Fibroblast of lung (primary cell): ENCODE measurements at regions not wholly inside any gene's neighbourhood (a gene's known extent, or its start where the extent isn't known, plus 50 kb on each side); places are given as distances from the start of the nearest gene placed in this dataset.

Source experiments
- DNase-seq, 2 donors: peaks; one replicate each; pipeline versions ENCODE4 v3.0.0 to v3.0.0-alpha.2; 2010; ENCODE audit warnings: low read depth in 2 of 2
- H2AFZ ChIP-seq: 2 replicates; pipeline ENCODE4 v1.5.1; 2012; ENCODE audit warnings: low read length, control low read depth, inconsistent platforms
- H3K27ac ChIP-seq: 2 replicates; pipeline ENCODE4 v1.5.1; 2011; ENCODE audit warnings: low read length, control low read depth; ENCODE audit not compliant: insufficient read depth
- H3K27me3 ChIP-seq: 2 replicates; pipeline ENCODE4 v1.5.1; 2011; ENCODE audit warnings: mild to moderate bottlenecking, low read length; ENCODE audit not compliant: control insufficient read depth, insufficient read depth
- H3K36me3 ChIP-seq: 2 replicates; pipeline ENCODE4 v1.5.1; 2011; ENCODE audit warnings: low read length; ENCODE audit not compliant: control insufficient read depth, insufficient read depth
- H3K4me1 ChIP-seq: 2 replicates; pipeline ENCODE4 v1.5.1; 2011; ENCODE audit warnings: low read length; ENCODE audit not compliant: control insufficient read depth, insufficient read depth; ENCODE audit errors: extremely low read depth
- H3K4me2 ChIP-seq: 2 replicates; pipeline ENCODE4 v1.5.1; 2011; ENCODE audit warnings: low read length, control low read depth; ENCODE audit not compliant: insufficient read depth; ENCODE audit errors: extremely low read depth
- H3K4me3 ChIP-seq, 4 experiments: fragments of 200-600 bp in 1 of 4; sonication (generic) in 1 of 4; replicated peaks in 1 of 4; 2 replicates each; pipeline ENCODE4 v1.5.1; 2011 to 2016; ENCODE audit warnings: low read length in 4 of 4, low read depth in 3 of 4, mild to moderate bottlenecking in 3 of 4, control low read depth in 2 of 4, inconsistent platforms in 1 of 4, mixed read lengths in 1 of 4; ENCODE audit not compliant: insufficient read depth in 1 of 4; ENCODE audit errors: control extremely low read depth in 1 of 4
- H3K79me2 ChIP-seq: 2 replicates; pipeline ENCODE4 v1.5.1; 2012; ENCODE audit warnings: mild to moderate bottlenecking, low read length, inconsistent platforms; ENCODE audit not compliant: control insufficient read depth, insufficient read depth
- H3K9ac ChIP-seq: 2 replicates; pipeline ENCODE4 v1.5.1; 2011; ENCODE audit warnings: mild to moderate bottlenecking, low read length, control low read depth; ENCODE audit not compliant: insufficient read depth
- H3K9me3 ChIP-seq: 2 replicates; pipeline ENCODE4 v1.5.1; 2012; ENCODE audit warnings: low read depth, low read length; ENCODE audit not compliant: control insufficient read depth, insufficient read depth
- H4K20me1 ChIP-seq: 2 replicates; pipeline ENCODE4 v1.5.1; 2011; ENCODE audit warnings: low read length; ENCODE audit not compliant: control insufficient read depth, insufficient read depth; ENCODE audit errors: extremely low read depth
- CTCF ChIP-seq, 2 donors: IDR thresholded peaks in 1 of 2; conservative IDR thresholded peaks in 1 of 2; 1 replicate in 1 of 2; 2 replicates in 1 of 2; pipeline ENCODE4 v1.5.1; 2011 to 2012; ENCODE audit warnings: low read length in 2 of 2, control low read depth in 1 of 2, inconsistent platforms in 1 of 2, low read depth in 1 of 2, mild to moderate bottlenecking in 1 of 2
- EZH2 ChIP-seq: IDR thresholded peaks from 2 replicates; pipeline ENCODE4 v1.5.1; 2012; ENCODE audit warnings: low read length, control low read depth, mild to moderate bottlenecking; ENCODE audit errors: missing control alignments

- H3K79me2 ChIP-seq = no peaks in the 10 kb centered on the region
- no peak for DNase-seq
- H4K20me1 ChIP-seq = no peaks in the 10 kb centered on the region
- H3K4me2 ChIP-seq = no peak overlapping the region
- no peaks in the 10 kb centered on the region for H3K4me1 ChIP-seq
- TF ChIP-seq CTCF (conservative IDR thresholded peaks at IDR 0.05 in 1 of 2, IDR thresholded peaks at IDR 0.05 in 1 of 2; ENCODE audit: low read depth in 1 of 2, low read length in 2 of 2) = no peak
- no peak for TF ChIP-seq EZH2
- no peak overlapping the region for H3K9ac ChIP-seq
- H2AFZ ChIP-seq = no peak overlapping the region
- no peaks in the 10 kb centered on the region for H3K9me3 ChIP-seq
- H3K36me3 ChIP-seq = no peaks in the 10 kb centered on the region
- H3K27me3 ChIP-seq = no peaks in the 10 kb centered on the region
- no peak overlapping the region for H3K27ac ChIP-seq
- no peak overlapping the region for H3K4me3 ChIP-seq
Measured at GRCh38 chr3:82229397-82229796, 468.0 kb upstream of the GBE1 start.

GRCh38 chr3:82224661-82225060, 463.2 kb upstream of the GBE1 start:
- H3K27ac ChIP-seq = no peak overlapping the region
- no peaks in the 10 kb centered on the region for H3K4me1 ChIP-seq
- no peak overlapping the region for H3K4me2 ChIP-seq
- H2AFZ ChIP-seq = no peak overlapping the region
- H3K4me3 ChIP-seq = no peak overlapping the region
- no peaks in the 10 kb centered on the region for H3K36me3 ChIP-seq
- no peaks in the 10 kb centered on the region for H4K20me1 ChIP-seq
- H3K9ac ChIP-seq = no peak overlapping the region
- no peaks in the 10 kb centered on the region for H3K27me3 ChIP-seq
- DNase-seq = no peak
- TF ChIP-seq CTCF (conservative IDR thresholded peaks at IDR 0.05 in 1 of 2, IDR thresholded peaks at IDR 0.05 in 1 of 2; ENCODE audit: low read depth in 1 of 2, low read length in 2 of 2) (no peak), EZH2 (no peak)
- no peaks in the 10 kb centered on the region for H3K9me3 ChIP-seq
- H3K79me2 ChIP-seq = no peaks in the 10 kb centered on the region

- Histone ChIP-seq H4K20me1 (no peaks in the 10 kb centered on the region), H3K9me3 (no peaks in the 10 kb centered on the region), H3K27ac (no peak overlapping the region), H3K36me3 (no peaks in the 10 kb centered on the region), H3K4me1 (no peaks in the 10 kb centered on the region), H3K4me3 (no peak overlapping the region), H2AFZ (no peak overlapping the region), H3K27me3 (no peaks in the 10 kb centered on the region), H3K79me2 (no peaks in the 10 kb centered on the region), H3K9ac (no peak overlapping the region), H3K4me2 (no peak overlapping the region)
- no peak for DNase-seq
- no peak for TF ChIP-seq EZH2
- no peak for TF ChIP-seq CTCF (conservative IDR thresholded peaks at IDR 0.05 in 1 of 2, IDR thresholded peaks at IDR 0.05 in 1 of 2; ENCODE audit: low read depth in 1 of 2, low read length in 2 of 2)
Measured at GRCh38 chr3:82222401-82222800, 461.0 kb upstream of the GBE1 start.
